IMR-90 (cell line): ENCODE measurements at regions not wholly inside any gene's neighbourhood (a gene's known extent, or its start where the extent isn't known, plus 50 kb on each side); places are given as distances from the start of the nearest gene placed in this dataset.

Source experiments
- ATAC-seq: fragments of 200-7000 bp; cut with Tn5 transposase; 2 replicates; pipeline ENCODE4 v1.9.1; 2020; ENCODE audit warnings: low read depth, mild to moderate bottlenecking, moderate library complexity
- BruUV-seq: library from RNA; stranded (reverse); fragments of 400-500 nt; replicated peaks from 2 replicates; lab custom pipeline; 2021; lab: Mats Ljungman, UMichigan
- CTCF ChIA-PET: fragments of 300-600 bp; formaldehyde crosslinking; extraction: SDS; loops from one replicate; lab custom pipeline; 2021; ENCODE audit warnings: antibody characterized with exemption; lab: Yijun Ruan, JAX
- POLR2A ChIA-PET: fragments of 300-600 bp; sonication (Branson Sonifier 250); formaldehyde crosslinking; loops from one replicate; lab custom pipeline; 2022; ENCODE audit warnings: antibody characterized with exemption; ENCODE audit not compliant: unreplicated experiment; lab: Charles Lee
- DNase-seq: peaks from one replicate; pipeline ENCODE4 v3.0.0; 2013
- H2AFZ ChIP-seq: replicated peaks from 2 replicates; pipeline ENCODE3; 2013; ENCODE audit warnings: low read length, mild to moderate bottlenecking; ENCODE audit not compliant: poor library complexity
- H2AK5ac ChIP-seq: 2 replicates; pipeline ENCODE4 v1.6.1; 2013; ENCODE audit warnings: low read depth, low read length, inconsistent platforms
- H2AK9ac ChIP-seq: replicated peaks from 2 replicates; pipeline ENCODE3; 2013; ENCODE audit warnings: mild to moderate bottlenecking, low read depth, low read length, moderate library complexity; ENCODE audit not compliant: poor library complexity
- H2BK120ac ChIP-seq: 2 replicates; pipeline ENCODE4 v1.6.1; 2013; ENCODE audit warnings: low read depth, low read length, inconsistent platforms
- H2BK15ac ChIP-seq: 3 replicates; pipeline ENCODE4 v1.6.1; 2013; ENCODE audit warnings: low read depth, low read length, inconsistent platforms
- H2BK20ac ChIP-seq: 2 replicates; pipeline ENCODE4 v1.6.1; 2013; ENCODE audit warnings: low read depth, mild to moderate bottlenecking, inconsistent platforms, low read length, moderate library complexity
- H2BK5ac ChIP-seq: 2 replicates; pipeline ENCODE4 v1.6.1; 2013; ENCODE audit warnings: mild to moderate bottlenecking, low read depth, low read length, inconsistent platforms; ENCODE audit not compliant: poor library complexity, severe bottlenecking
- H3K14ac ChIP-seq: replicated peaks from 2 replicates; pipeline ENCODE4 v1.6.1; 2013; ENCODE audit warnings: low read depth, low read length, inconsistent platforms
- H3K18ac ChIP-seq: 2 replicates; pipeline ENCODE4 v1.6.1; 2013; ENCODE audit warnings: low read depth, low read length, control low read depth
- H3K23ac ChIP-seq: 2 replicates; pipeline ENCODE4 v1.6.1; 2013; ENCODE audit warnings: low read depth, low read length, inconsistent platforms
- H3K27ac ChIP-seq: 2 replicates; pipeline ENCODE4 v1.5.1; 2013; ENCODE audit warnings: mild to moderate bottlenecking, control low read depth, low read length; ENCODE audit not compliant: insufficient read depth
- H3K27me3 ChIP-seq: 2 replicates; pipeline ENCODE4 v1.6.1; 2013; ENCODE audit warnings: low read length; ENCODE audit not compliant: control insufficient read depth, insufficient read depth
- H3K36me3 ChIP-seq: 2 replicates; pipeline ENCODE4 v1.6.1; 2013; ENCODE audit warnings: low read length, mixed read lengths; ENCODE audit not compliant: control insufficient read depth, insufficient read depth
- H3K4ac ChIP-seq: 2 replicates; pipeline ENCODE4 v1.6.1; 2013; ENCODE audit warnings: low read depth, low read length, inconsistent platforms
- H3K4me1 ChIP-seq: 2 replicates; pipeline ENCODE4 v1.6.1; 2013; ENCODE audit warnings: low read length, mixed read lengths; ENCODE audit not compliant: control insufficient read depth, insufficient read depth
- H3K4me2 ChIP-seq: 2 replicates; pipeline ENCODE4 v1.6.1; 2013; ENCODE audit warnings: low read depth, mild to moderate bottlenecking, control low read depth, low read length, moderate library complexity
- H3K4me3 ChIP-seq: 2 replicates; pipeline ENCODE4 v1.5.1; 2013; ENCODE audit warnings: low read depth, mild to moderate bottlenecking, control low read depth, low read length, moderate library complexity; ENCODE audit not compliant: insufficient read depth
- H3K56ac ChIP-seq: 2 replicates; pipeline ENCODE4 v1.6.1; 2013; ENCODE audit warnings: low read length, inconsistent platforms; ENCODE audit not compliant: insufficient read depth; ENCODE audit errors: extremely low read depth
- H3K79me1 ChIP-seq, 2 experiments: 2 replicates each; pipeline ENCODE4 v1.6.1; 2013; ENCODE audit warnings: low read length in 2 of 2, inconsistent platforms in 1 of 2, low read depth in 1 of 2
- H3K9ac ChIP-seq: 2 replicates; pipeline ENCODE4 v1.6.1; 2013; ENCODE audit warnings: low read depth, low read length, control low read depth
- H3K9me1 ChIP-seq: 2 replicates; pipeline ENCODE4 v1.6.1; 2013; ENCODE audit warnings: low read length, inconsistent platforms; ENCODE audit not compliant: insufficient read depth
- H3K9me3 ChIP-seq: 2 replicates; pipeline ENCODE4 v1.6.1; 2013; ENCODE audit warnings: low read length; ENCODE audit not compliant: control insufficient read depth, insufficient read depth
- H4K20me1 ChIP-seq: 2 replicates; pipeline ENCODE4 v1.6.1; 2013; ENCODE audit warnings: low read length, inconsistent platforms; ENCODE audit not compliant: insufficient read depth
- H4K5ac ChIP-seq: 2 replicates; pipeline ENCODE4 v1.6.1; 2013; ENCODE audit warnings: mild to moderate bottlenecking, low read depth, low read length, control low read depth
- H4K8ac ChIP-seq, 2 experiments: 2 replicates each; pipeline ENCODE4 v1.6.1; 2013; ENCODE audit warnings: low read depth in 2 of 2, low read length in 2 of 2, control low read depth in 1 of 2, inconsistent platforms in 1 of 2
- H4K91ac ChIP-seq: 2 replicates; pipeline ENCODE4 v1.6.1; 2013; ENCODE audit warnings: low read depth, low read length, inconsistent platforms; ENCODE audit not compliant: insufficient read depth
- BHLHE40 ChIP-seq: fragments of 150-350 bp; IDR thresholded peaks from 2 replicates; pipeline ENCODE4 v1.6.1; 2016; ENCODE audit warnings: mild to moderate bottlenecking, low read depth, low read length
- ELK1 ChIP-seq: fragments of 150-350 bp; IDR thresholded peaks from 2 replicates; pipeline ENCODE4 v1.6.1; 2016; ENCODE audit warnings: low read depth, mild to moderate bottlenecking, low read length, moderate library complexity, borderline replicate concordance
- MAFK ChIP-seq: IDR thresholded peaks from 2 replicates; pipeline ENCODE4 v1.6.1; 2012; ENCODE audit warnings: low read depth, low read length, improper control_type of control experiment
- MXI1 ChIP-seq: IDR thresholded peaks from 2 replicates; pipeline ENCODE4 v1.6.1; 2012; ENCODE audit warnings: low read depth, mild to moderate bottlenecking, low read length, moderate library complexity, borderline replicate concordance
- RAD21 ChIP-seq: IDR thresholded peaks from 2 replicates; pipeline ENCODE4 v1.6.1; 2012; ENCODE audit warnings: low read length, improper control_type of control experiment
- RCOR1 ChIP-seq: IDR thresholded peaks from 2 replicates; pipeline ENCODE4 v1.6.1; 2012; ENCODE audit warnings: mild to moderate bottlenecking, low read length, improper control_type of control experiment; ENCODE audit not compliant: insufficient replicate concordance
- SMC3 ChIP-seq: fragments of 150-350 bp; IDR thresholded peaks from 2 replicates; pipeline ENCODE4 v1.6.1; 2016; ENCODE audit warnings: low read depth, mild to moderate bottlenecking, antibody characterized with exemption, low read length, moderate library complexity
- USF2 ChIP-seq: fragments of 150-350 bp; IDR thresholded peaks from 2 replicates; pipeline ENCODE4 v1.6.1; 2017; ENCODE audit warnings: mild to moderate bottlenecking, antibody characterized with exemption, low read length, low read depth
- WGBS, 2 experiments: methylation state at CpG; one replicate each; pipeline versions ENCODE4 v1.1.5 to v1.1.7; 2013; ENCODE audit warnings: missing lambda C conversion rate in 2 of 2; ENCODE audit not compliant: insufficient read length in 1 of 2; ENCODE audit errors: extremely low coverage in 2 of 2; 5-methylcytosine and 5-hydroxymethylcytosine counted together
- dilution Hi-C: fragments of 300-500 bp; cut with HindIII; formaldehyde crosslinking; loops from one replicate; pipeline ENCODE4 v1.14.3; 2018; ENCODE audit warnings: low sequenced_read_pairs; ENCODE audit not compliant: unreplicated experiment
- in situ Hi-C: fragments of 300-500 bp; cut with MboI; formaldehyde crosslinking; loops from 3 replicates; pipeline ENCODE4 v1.14.3; 2019; ENCODE audit warnings: low sequenced_read_pairs, inconsistent platforms, mixed read lengths
- intact Hi-C: fragments of 100-400 bp; cut with micrococcal nuclease; formaldehyde crosslinking; loops from 2 replicates; pipeline ENCODE4 v1.10.0; 2022

- no TSS peak for BruUV-seq
- dilution Hi-C loops = loop anchor here (25.0 kb wide), 1 partner anchor 201 kb away; no protein-coding TSS in a partner anchor
These were observed 154.4 kb upstream of the CLINT1 start for GRCh38 chr5:158013303-158013702.

More at GRCh38 chr5:158013303-158013702, 154.4 kb upstream of the CLINT1 start:
- CTCF ChIA-PET = no interaction called here
- no peak overlapping the region for H2AK5ac ChIP-seq
- no peak overlapping the region for H4K5ac ChIP-seq
- H3K9me3 ChIP-seq = no peaks in the 10 kb centered on the region
- no peak overlapping the region for H3K4me2 ChIP-seq
- no peak overlapping the region for H3K9ac ChIP-seq
- H3K27ac ChIP-seq = no peak overlapping the region
- H3K14ac ChIP-seq = no peak overlapping the region
- no peak overlapping the region for H3K4me3 ChIP-seq
- H3K23ac ChIP-seq = no peak overlapping the region
- TF ChIP-seq RCOR1 (no peak), ELK1 (no peak), MAFK (no peak), USF2 (no peak), RAD21 (no peak), MXI1 (no peak), BHLHE40 (no peak), SMC3 (no peak)
- no peak overlapping the region for H3K4ac ChIP-seq
- H3K27me3 ChIP-seq = no peaks in the 10 kb centered on the region
- no peak overlapping the region for H2BK15ac ChIP-seq
- no peaks in the 10 kb centered on the region for H3K9me1 ChIP-seq
- no peaks in the 10 kb centered on the region for H3K36me3 ChIP-seq
- no peak overlapping the region for H4K91ac ChIP-seq
- no peak for DNase-seq
- no peak overlapping the region for H4K8ac ChIP-seq
- H3K79me1 ChIP-seq = no peaks in the 10 kb centered on the region
- ATAC-seq = no peak
- no peak overlapping the region; the same call in 1 of the 2 replicates for H3K56ac ChIP-seq
- WGBS, 2 experiments = no CpG with 5 or more reads among the region's 4 CpGs
- H2BK120ac ChIP-seq = no peak overlapping the region
- no peak overlapping the region for H2AK9ac ChIP-seq
- no peak overlapping the region for H2BK5ac ChIP-seq
- H2AFZ ChIP-seq = no peak overlapping the region
- POLR2A ChIA-PET = no interaction called here
- intact Hi-C loops = no loop called here
- no peaks in the 10 kb centered on the region for H3K4me1 ChIP-seq
- in situ Hi-C loops = no loop called here
- no peak overlapping the region for H2BK20ac ChIP-seq
- no peaks in the 10 kb centered on the region for H4K20me1 ChIP-seq
- no peak overlapping the region for H3K18ac ChIP-seq
